ENCODE measurements at regions not wholly inside any gene's neighbourhood (a gene's known extent, or its start where the extent isn't known, plus 50 kb on each side); places are given as distances from the start of the nearest gene placed in this dataset.

DNA sequence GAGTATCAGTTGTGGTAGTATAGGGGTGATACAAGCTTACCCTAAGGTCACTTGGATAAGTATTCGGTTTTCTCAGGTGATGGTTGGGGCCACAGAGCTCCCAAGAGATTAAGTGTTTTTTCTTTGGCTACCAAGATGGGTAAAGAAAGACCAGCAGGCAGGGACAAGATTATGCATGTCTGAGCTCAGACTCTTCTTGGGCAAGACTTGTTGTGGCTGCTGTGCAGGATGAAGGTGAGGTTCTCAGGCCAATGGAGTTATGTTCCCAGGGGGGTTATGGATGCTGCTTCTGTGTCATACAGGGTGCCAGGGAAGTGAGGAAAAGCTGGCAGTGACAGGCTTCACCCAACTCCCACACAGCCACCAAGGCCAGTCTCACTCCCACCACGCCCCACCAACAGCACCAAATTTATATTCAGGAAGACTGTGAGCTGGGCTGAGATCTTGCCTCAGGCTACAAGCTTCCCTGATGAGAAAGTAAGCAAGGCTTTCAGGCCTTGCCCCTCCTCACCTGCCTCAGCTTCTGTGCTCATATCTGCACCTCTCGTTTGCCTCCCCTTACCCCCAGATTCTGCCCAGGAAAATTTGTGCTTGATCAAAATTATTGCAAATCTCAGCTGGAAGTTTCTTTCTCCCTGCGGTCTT lies 511.8 kb upstream of the SLITRK1 start:
- ATAC-seq: no peak
- H3K9me3 Mint-ChIP-seq: peaks cover 16% of the 10 kb centered on the region
- no peaks in the 10 kb centered on the region for H3K4me1 Mint-ChIP-seq
- H3K36me3 Mint-ChIP-seq: no peaks in the 10 kb centered on the region
- no peak overlapping the region for H3K27ac Mint-ChIP-seq
- H3K27me3 Mint-ChIP-seq: no peaks in the 10 kb centered on the region
- H3K4me3 Mint-ChIP-seq: no peak overlapping the region

DNA sequence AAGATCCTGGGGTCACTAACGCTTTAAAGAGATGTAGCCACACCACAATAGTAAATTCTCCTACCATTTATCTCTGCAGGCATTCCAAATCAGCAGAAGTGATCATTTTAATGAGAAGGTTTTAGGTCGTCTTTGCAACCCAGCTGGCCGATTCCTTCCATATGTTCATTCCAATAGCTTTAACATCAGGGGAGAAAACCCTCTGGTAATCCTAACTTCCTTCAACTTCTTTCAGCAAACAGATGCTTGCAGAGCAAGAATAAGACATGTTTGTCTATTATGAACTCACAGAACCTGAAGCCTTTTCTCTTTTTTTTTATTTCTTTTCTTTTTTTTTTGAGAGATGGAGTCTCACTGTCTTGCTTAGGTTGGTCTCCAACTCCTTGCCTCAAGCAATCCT lies 498.6 kb upstream of the SLITRK1 start:
- Mint-ChIP-seq H3K27me3 (no peaks in the 10 kb centered on the region), H3K27ac (no peak overlapping the region), H3K4me3 (no peak overlapping the region), H3K4me1 (no peaks in the 10 kb centered on the region), H3K36me3 (no peaks in the 10 kb centered on the region), H3K9me3 (peaks cover 7% of the 10 kb centered on the region)
- no peak for ATAC-seq

DNA sequence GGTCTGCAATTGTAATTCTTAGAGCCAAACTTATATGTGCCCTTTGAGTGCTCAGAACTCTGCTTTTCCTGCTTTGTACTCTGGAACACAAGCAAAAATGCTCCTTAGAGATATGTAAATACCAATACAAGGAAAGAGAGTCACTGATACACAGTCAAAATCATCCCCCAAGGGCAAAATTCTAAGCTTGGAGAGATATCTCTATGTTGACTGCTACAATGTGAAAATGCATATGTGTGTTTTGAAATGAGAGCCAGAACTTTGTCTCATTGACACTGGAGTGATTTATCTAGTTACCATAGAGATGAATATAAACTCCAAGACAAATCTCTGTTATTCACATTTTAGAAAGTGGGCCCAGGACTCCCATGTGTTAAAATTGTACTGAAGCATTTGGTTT lies 494.8 kb upstream of the SLITRK1 start:
- Mint-ChIP-seq H3K4me1 (no peaks in the 10 kb centered on the region), H3K9me3 (no peaks in the 10 kb centered on the region), H3K27me3 (no peaks in the 10 kb centered on the region), H3K36me3 (no peaks in the 10 kb centered on the region), H3K4me3 (no peak overlapping the region), H3K27ac (no peak overlapping the region)
- ATAC-seq: no peak

DNA sequence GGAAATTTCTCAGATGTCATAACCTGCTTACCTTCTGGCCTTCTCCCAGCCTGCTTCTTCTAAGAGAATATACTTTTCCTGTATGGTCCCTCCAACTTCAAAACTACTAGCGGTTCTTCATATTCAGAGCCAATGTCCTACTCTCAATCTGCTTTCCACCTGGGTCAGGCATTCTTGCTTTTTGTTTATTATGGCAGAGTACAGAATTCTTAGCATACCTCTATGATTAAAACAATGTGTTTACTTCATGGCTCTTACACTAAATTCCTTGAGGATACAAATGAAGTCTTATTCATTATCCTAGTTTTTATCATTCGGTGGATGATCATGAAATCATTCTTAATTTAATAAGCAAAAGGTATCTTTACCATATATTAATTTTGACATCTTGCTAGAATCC lies 484.2 kb upstream of the SLITRK1 start:
- no peak overlapping the region for H3K27ac Mint-ChIP-seq
- ATAC-seq: no peak
- H3K4me3 Mint-ChIP-seq: no peak overlapping the region
- H3K4me1 Mint-ChIP-seq: no peaks in the 10 kb centered on the region
- H3K9me3 Mint-ChIP-seq: peaks cover 6% of the 10 kb centered on the region
- no peaks in the 10 kb centered on the region for H3K27me3 Mint-ChIP-seq
- H3K36me3 Mint-ChIP-seq: no peaks in the 10 kb centered on the region

DNA sequence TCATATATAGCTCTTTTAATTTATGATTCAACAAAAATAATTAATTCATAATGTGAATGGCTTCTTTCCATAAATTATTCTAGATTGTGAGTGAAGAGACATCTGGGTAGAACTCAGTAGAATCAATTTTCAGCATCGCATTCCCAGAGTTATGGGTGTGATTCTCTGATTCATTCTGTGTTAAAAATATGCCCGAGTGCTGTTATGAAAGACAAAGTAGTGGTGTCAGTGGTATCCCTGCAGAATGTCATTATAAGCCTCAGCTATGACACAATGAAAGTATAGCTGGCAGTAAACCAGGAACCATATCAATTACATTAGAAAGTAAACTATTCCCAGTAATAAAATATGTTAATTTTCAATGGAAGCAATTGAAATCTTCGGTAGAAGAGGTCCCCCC lies 480.5 kb upstream of the SLITRK1 start:
- Mint-ChIP-seq H3K9me3 (peaks cover 8% of the 10 kb centered on the region), H3K27ac (no peak overlapping the region), H3K4me1 (no peaks in the 10 kb centered on the region), H3K27me3 (no peaks in the 10 kb centered on the region), H3K36me3 (no peaks in the 10 kb centered on the region), H3K4me3 (no peak overlapping the region)
- ATAC-seq: no peak

DNA sequence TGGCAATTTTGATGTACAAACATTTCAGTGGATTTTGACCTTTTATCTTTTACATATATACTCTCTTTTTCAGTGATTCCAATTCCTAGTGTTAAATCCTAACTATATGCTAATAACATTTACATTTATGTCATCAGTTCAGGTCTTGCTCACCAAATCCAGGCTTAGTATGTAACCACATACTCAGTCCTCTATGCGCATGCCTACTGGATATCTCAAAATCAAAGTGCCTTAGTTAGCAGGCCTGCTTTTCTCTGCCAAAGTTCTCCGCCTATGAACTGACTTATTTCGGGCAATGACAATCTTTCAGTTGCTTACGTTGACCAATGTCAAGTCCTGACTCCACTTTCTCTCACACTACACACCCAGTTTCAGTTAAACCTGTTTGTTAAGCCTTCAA lies 478.5 kb upstream of the SLITRK1 start:
- no peaks in the 10 kb centered on the region for H3K4me1 Mint-ChIP-seq
- no peak for ATAC-seq
- H3K4me3 Mint-ChIP-seq: no peak overlapping the region
- H3K9me3 Mint-ChIP-seq: peaks cover 8% of the 10 kb centered on the region
- H3K36me3 Mint-ChIP-seq: no peaks in the 10 kb centered on the region
- H3K27me3 Mint-ChIP-seq: no peaks in the 10 kb centered on the region
- H3K27ac Mint-ChIP-seq: no peak overlapping the region

DNA sequence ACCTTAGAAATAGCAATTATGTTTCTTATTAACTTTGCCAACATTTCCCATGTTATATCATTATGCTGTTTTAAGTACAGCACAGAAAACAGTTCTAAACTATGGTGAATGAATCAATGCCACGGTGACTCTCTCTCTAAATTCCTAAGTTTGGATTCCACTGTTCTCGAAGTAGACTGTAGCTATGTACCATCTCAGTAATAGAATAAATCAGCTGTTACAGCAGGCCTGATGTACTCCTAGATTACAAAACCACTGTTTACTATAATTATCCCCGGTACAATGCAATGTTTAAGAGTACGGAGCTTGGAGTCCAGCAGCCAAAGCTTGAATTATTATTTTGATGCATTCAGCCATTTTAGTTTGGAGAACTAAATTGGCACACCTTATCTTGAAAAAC lies 476.3 kb upstream of the SLITRK1 start:
- no peak overlapping the region for H3K27ac Mint-ChIP-seq
- H3K9me3 Mint-ChIP-seq: peaks cover 6% of the 10 kb centered on the region
- H3K36me3 Mint-ChIP-seq: no peaks in the 10 kb centered on the region
- no peaks in the 10 kb centered on the region for H3K27me3 Mint-ChIP-seq
- H3K4me3 Mint-ChIP-seq: no peak overlapping the region
- H3K4me1 Mint-ChIP-seq: no peaks in the 10 kb centered on the region
- no peak for ATAC-seq

DNA sequence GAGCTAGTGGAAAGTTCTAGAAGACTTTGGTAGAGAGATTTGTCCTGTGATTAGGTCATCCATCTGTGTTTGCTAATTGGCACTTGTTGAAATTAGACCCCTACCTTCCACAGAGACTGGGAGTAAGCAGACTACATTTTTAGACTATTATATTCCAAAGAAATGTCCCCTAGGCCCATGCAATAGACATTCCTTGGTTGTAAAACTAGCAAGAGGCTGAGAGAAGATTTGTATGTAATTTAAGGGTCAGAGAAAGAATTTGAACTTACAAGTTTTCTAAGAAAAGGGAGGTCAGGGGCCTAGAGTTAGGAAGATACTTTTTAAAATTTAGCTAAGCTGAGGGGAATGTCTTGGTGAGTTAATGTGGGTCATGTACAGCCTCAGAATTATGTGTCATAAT lies 470.7 kb upstream of the SLITRK1 start:
- H3K4me1 Mint-ChIP-seq: no peaks in the 10 kb centered on the region
- no peaks in the 10 kb centered on the region for H3K36me3 Mint-ChIP-seq
- H3K9me3 Mint-ChIP-seq: no peaks in the 10 kb centered on the region
- H3K4me3 Mint-ChIP-seq: no peak overlapping the region
- ATAC-seq: no peak
- H3K27ac Mint-ChIP-seq: no peak overlapping the region
- no peaks in the 10 kb centered on the region for H3K27me3 Mint-ChIP-seq

DNA sequence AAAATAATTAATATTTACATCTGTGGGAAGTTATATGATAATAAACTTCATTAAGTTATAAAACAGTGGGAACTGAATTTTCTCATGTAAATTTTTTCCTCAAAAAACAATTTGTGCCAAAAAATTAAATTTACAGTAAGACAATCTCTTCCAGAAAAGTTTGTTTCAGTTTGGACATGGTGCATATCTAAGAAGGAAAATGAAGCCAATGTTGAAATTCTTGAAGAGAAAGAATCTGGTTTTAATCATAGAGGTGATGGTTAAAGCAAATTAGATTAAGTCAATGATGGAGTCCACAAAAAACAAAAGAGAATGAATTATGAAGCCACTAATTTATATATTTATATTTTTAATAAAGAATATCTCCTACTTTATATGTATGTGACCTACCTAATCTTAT lies 457.2 kb upstream of the SLITRK1 start:
- H3K9me3 Mint-ChIP-seq: peaks cover 2% of the 10 kb centered on the region

DNA sequence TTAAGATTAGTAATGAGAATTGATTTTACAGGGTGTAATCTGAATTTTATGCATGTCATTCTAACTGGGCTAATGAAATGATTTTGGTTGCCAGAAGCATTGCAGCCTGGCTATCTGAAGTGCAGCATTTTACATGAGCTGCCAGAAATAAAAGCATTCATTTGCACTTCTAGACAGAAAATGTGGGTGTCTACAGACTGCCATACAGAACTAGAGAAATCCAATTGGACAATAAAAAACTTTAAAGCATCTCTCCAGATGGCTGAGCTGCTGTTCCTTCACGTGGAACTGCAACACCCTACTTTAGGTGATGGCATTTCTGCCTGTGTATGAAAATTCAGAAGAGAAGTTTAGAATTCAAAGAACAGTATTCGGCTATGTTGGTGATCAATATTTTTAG lies 450.1 kb upstream of the SLITRK1 start:
- Mint-ChIP-seq H3K27ac (no peak overlapping the region), H3K9me3 (peaks cover 3% of the 10 kb centered on the region), H3K4me1 (no peaks in the 10 kb centered on the region), H3K36me3 (no peaks in the 10 kb centered on the region), H3K4me3 (no peak overlapping the region), H3K27me3 (no peaks in the 10 kb centered on the region)
- ATAC-seq: no peak

More for the DNA sequence above, 457.2 kb upstream of the SLITRK1 start:
- H3K4me1 Mint-ChIP-seq: no peaks in the 10 kb centered on the region
- H3K36me3 Mint-ChIP-seq: no peaks in the 10 kb centered on the region
- no peaks in the 10 kb centered on the region for H3K27me3 Mint-ChIP-seq
- ATAC-seq: no peak
- H3K4me3 Mint-ChIP-seq: no peak overlapping the region
- H3K27ac Mint-ChIP-seq: no peak overlapping the region

DNA sequence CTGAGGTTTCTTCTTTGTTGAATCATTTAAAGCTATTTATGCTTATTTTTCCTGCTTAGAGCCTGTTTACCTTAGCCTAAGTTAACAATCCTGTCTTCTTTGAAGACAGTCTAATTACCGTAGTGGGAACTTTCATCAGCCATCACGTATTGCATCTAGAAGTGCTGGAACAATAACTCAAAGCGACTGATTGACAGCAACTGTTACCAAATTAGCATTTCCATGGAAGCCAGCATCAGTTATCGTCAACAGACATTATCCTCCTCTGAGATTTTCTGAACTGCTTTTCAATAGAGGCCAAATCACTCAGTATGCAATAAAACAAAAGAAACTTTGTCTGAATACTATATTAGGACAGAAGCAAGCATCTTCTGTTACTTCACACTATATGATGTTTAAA lies 433.3 kb upstream of the SLITRK1 start:
- Mint-ChIP-seq H3K4me1 (no peaks in the 10 kb centered on the region), H3K9me3 (peaks cover 2% of the 10 kb centered on the region), H3K27ac (no peak overlapping the region), H3K27me3 (no peaks in the 10 kb centered on the region), H3K4me3 (no peak overlapping the region), H3K36me3 (no peaks in the 10 kb centered on the region)
- ATAC-seq: no peak

DNA sequence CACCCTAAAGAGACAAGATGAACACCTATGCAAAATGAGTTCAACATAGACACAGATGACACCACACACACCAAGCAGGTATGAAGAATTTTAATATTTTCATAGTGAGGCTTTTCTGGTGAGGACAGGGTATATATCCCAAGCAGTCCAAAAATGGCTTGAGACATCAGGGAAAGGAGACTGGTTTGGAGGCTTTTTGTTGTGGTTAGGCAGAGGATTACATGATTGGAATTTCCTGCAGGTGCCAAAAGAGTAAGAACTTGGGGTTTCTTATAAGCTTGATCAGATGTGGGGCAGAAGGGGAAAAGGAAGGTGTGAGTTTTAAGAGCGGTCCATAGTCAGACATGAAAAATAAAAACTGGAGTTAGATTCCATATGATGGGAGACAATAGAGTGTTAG lies 420.8 kb upstream of the SLITRK1 start:
- Mint-ChIP-seq H3K27ac (no peak overlapping the region), H3K4me3 (no peak overlapping the region), H3K36me3 (no peaks in the 10 kb centered on the region), H3K9me3 (no peaks in the 10 kb centered on the region), H3K4me1 (no peaks in the 10 kb centered on the region), H3K27me3 (no peaks in the 10 kb centered on the region)
- ATAC-seq: no peak

DNA sequence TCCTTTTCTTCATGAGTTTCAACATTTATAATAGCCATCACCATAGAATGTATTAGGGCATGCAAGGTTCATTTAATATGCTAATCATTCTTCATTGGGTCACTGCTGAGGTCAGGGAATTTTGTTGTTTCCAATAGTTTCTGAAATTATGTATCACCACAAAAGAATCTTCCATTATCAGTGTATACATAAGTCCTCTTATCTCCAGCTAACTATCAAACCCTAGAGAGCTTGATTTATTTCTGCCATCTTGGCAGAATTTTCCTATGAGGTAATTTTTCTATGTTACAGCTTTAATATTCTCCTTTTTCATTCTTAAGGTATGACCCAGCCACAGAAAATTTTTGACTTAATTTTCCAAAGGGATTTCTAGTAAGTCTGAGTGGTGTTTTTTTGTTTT lies 415.0 kb upstream of the SLITRK1 start:
- H3K27ac Mint-ChIP-seq: no peak overlapping the region
- H3K4me1 Mint-ChIP-seq: no peaks in the 10 kb centered on the region

DNA sequence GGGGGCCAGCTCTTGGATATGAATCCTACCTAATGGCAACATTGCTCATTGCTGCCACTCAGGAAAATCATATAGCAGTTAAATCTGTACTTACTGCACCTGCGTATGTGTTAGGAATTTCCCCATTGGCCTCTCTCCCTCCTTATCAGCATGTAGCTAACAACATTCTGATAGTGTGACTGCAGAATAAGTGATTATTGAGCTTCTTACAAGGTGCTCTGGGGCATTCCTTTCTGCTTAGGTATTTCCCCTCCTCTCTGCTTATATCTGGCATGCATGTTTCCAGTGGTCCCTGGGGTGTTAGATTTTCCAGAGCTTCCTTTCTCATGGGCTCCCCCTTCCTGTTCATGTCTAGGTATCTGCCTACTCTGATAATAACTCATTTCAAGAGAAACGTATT lies 414.1 kb upstream of the SLITRK1 start:
- Mint-ChIP-seq H3K4me1 (no peaks in the 10 kb centered on the region), H3K27me3 (no peaks in the 10 kb centered on the region), H3K4me3 (no peak overlapping the region), H3K27ac (no peak overlapping the region), H3K36me3 (no peaks in the 10 kb centered on the region), H3K9me3 (no peaks in the 10 kb centered on the region)
- no peak for ATAC-seq

More for the DNA sequence above, 415.0 kb upstream of the SLITRK1 start:
- ATAC-seq: no peak
- H3K27me3 Mint-ChIP-seq: no peaks in the 10 kb centered on the region
- no peaks in the 10 kb centered on the region for H3K36me3 Mint-ChIP-seq
- no peaks in the 10 kb centered on the region for H3K9me3 Mint-ChIP-seq
- no peak overlapping the region for H3K4me3 Mint-ChIP-seq

DNA sequence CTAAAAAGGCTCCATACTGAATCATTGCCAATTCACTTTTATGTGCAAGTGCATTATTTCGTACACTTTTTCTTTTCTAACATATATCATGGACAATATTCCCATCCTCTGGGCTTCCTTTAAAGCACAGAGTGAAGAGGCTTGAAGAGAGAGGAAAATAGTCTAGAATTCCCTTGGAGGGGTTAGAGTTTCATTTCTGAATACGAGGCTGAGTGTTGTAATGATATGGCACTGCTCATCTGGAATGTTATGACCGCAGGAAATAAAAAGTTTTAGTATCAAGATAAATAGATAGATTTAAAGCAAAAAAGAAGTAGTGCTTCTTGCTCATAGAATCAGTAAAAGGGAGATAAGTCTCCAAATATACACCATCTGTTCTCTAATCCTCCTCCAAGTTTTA lies 412.3 kb upstream of the SLITRK1 start:
- Mint-ChIP-seq H3K9me3 (peaks cover 4% of the 10 kb centered on the region), H3K4me3 (no peak overlapping the region), H3K36me3 (no peaks in the 10 kb centered on the region), H3K4me1 (no peaks in the 10 kb centered on the region), H3K27me3 (no peaks in the 10 kb centered on the region), H3K27ac (no peak overlapping the region)
- ATAC-seq: no peak

DNA sequence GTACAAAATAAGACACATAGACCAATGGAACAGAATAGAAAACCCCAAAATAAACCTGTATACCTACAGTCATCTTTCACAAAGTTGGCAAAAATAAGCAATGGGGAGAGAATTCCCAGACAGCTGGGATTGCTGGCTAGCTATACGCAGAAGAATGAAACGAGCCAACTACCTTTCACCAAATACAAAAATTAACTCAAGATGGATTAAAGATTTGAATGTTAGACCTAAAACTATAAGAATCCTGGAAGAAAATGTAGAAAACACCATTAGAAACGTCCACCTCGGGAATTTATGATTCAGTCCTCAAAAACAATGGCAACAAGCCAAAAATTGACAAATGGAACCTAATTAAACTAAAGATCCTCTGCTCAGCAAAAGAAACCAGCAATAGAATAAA lies 408.1 kb upstream of the SLITRK1 start:
- Mint-ChIP-seq H3K4me1 (no peaks in the 10 kb centered on the region), H3K9me3 (peaks cover 4% of the 10 kb centered on the region), H3K36me3 (no peaks in the 10 kb centered on the region), H3K27ac (no peak overlapping the region), H3K4me3 (no peak overlapping the region), H3K27me3 (no peaks in the 10 kb centered on the region)
- no peak for ATAC-seq

DNA sequence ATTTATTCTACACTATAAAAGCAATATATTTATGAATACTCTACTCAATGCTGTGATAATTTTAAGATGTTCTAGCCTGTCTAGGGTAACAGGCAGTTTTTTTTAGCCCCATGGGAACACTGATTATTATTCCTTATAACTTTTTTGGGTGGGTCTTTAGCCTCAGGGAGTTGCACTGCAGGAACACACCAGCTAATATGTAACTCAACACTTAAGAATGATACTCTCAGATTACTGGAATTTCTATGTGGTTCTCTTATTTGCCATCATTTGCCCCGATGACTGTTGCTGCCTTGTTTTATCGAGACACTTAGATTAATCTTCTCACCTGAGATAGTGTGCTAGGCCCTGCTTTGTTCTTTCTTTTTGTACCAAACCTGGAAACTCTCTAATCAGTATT lies 396.9 kb upstream of the SLITRK1 start:
- Mint-ChIP-seq H3K27me3 (no peaks in the 10 kb centered on the region), H3K4me3 (no peak overlapping the region), H3K9me3 (no peaks in the 10 kb centered on the region), H3K36me3 (no peaks in the 10 kb centered on the region), H3K4me1 (no peaks in the 10 kb centered on the region), H3K27ac (no peak overlapping the region)
- no peak for ATAC-seq

Data from stimulated activated memory B cell treated with anti-CD40 and anti-IgM and Interleukin-4, amounts not matched to agents 10 μg/mL and 1 μg/mL and 100 μg/mL, for 72 hours (primary cell).